IMR-90 (cell line): ENCODE measurements at regions not wholly inside any gene's neighbourhood (a gene's known extent, or its start where the extent isn't known, plus 50 kb on each side); places are given as distances from the start of the nearest gene placed in this dataset.

ENCODE experiments used
- ATAC-seq: fragments of 200-7000 bp; cut with Tn5 transposase; 2 replicates; pipeline ENCODE4 v1.9.1; 2020; ENCODE audit warnings: low read depth, mild to moderate bottlenecking, moderate library complexity
- BruUV-seq: library from RNA; stranded (reverse); fragments of 400-500 nt; replicated peaks from 2 replicates; lab custom pipeline; 2021; lab: Mats Ljungman, UMichigan
- CTCF ChIA-PET: fragments of 300-600 bp; formaldehyde crosslinking; extraction: SDS; loops from one replicate; lab custom pipeline; 2021; ENCODE audit warnings: antibody characterized with exemption; lab: Yijun Ruan, JAX
- POLR2A ChIA-PET: fragments of 300-600 bp; sonication (Branson Sonifier 250); formaldehyde crosslinking; loops from one replicate; lab custom pipeline; 2022; ENCODE audit warnings: antibody characterized with exemption; ENCODE audit not compliant: unreplicated experiment; lab: Charles Lee
- DNase-seq: peaks from one replicate; pipeline ENCODE4 v3.0.0; 2013
- H2AFZ ChIP-seq: replicated peaks from 2 replicates; pipeline ENCODE3; 2013; ENCODE audit warnings: low read length, mild to moderate bottlenecking; ENCODE audit not compliant: poor library complexity
- H2AK5ac ChIP-seq: 2 replicates; pipeline ENCODE4 v1.6.1; 2013; ENCODE audit warnings: low read depth, low read length, inconsistent platforms
- H2AK9ac ChIP-seq: replicated peaks from 2 replicates; pipeline ENCODE3; 2013; ENCODE audit warnings: mild to moderate bottlenecking, low read depth, low read length, moderate library complexity; ENCODE audit not compliant: poor library complexity
- H2BK120ac ChIP-seq: 2 replicates; pipeline ENCODE4 v1.6.1; 2013; ENCODE audit warnings: low read depth, low read length, inconsistent platforms
- H2BK15ac ChIP-seq: 3 replicates; pipeline ENCODE4 v1.6.1; 2013; ENCODE audit warnings: low read depth, low read length, inconsistent platforms
- H2BK20ac ChIP-seq: 2 replicates; pipeline ENCODE4 v1.6.1; 2013; ENCODE audit warnings: low read depth, mild to moderate bottlenecking, inconsistent platforms, low read length, moderate library complexity
- H2BK5ac ChIP-seq: 2 replicates; pipeline ENCODE4 v1.6.1; 2013; ENCODE audit warnings: mild to moderate bottlenecking, low read depth, low read length, inconsistent platforms; ENCODE audit not compliant: poor library complexity, severe bottlenecking
- H3K14ac ChIP-seq: replicated peaks from 2 replicates; pipeline ENCODE4 v1.6.1; 2013; ENCODE audit warnings: low read depth, low read length, inconsistent platforms
- H3K18ac ChIP-seq: 2 replicates; pipeline ENCODE4 v1.6.1; 2013; ENCODE audit warnings: low read depth, low read length, control low read depth
- H3K23ac ChIP-seq: 2 replicates; pipeline ENCODE4 v1.6.1; 2013; ENCODE audit warnings: low read depth, low read length, inconsistent platforms
- H3K27ac ChIP-seq: 2 replicates; pipeline ENCODE4 v1.5.1; 2013; ENCODE audit warnings: mild to moderate bottlenecking, control low read depth, low read length; ENCODE audit not compliant: insufficient read depth
- H3K27me3 ChIP-seq: 2 replicates; pipeline ENCODE4 v1.6.1; 2013; ENCODE audit warnings: low read length; ENCODE audit not compliant: control insufficient read depth, insufficient read depth
- H3K36me3 ChIP-seq: 2 replicates; pipeline ENCODE4 v1.6.1; 2013; ENCODE audit warnings: low read length, mixed read lengths; ENCODE audit not compliant: control insufficient read depth, insufficient read depth
- H3K4ac ChIP-seq: 2 replicates; pipeline ENCODE4 v1.6.1; 2013; ENCODE audit warnings: low read depth, low read length, inconsistent platforms
- H3K4me1 ChIP-seq: 2 replicates; pipeline ENCODE4 v1.6.1; 2013; ENCODE audit warnings: low read length, mixed read lengths; ENCODE audit not compliant: control insufficient read depth, insufficient read depth
- H3K4me2 ChIP-seq: 2 replicates; pipeline ENCODE4 v1.6.1; 2013; ENCODE audit warnings: low read depth, mild to moderate bottlenecking, control low read depth, low read length, moderate library complexity
- H3K4me3 ChIP-seq: 2 replicates; pipeline ENCODE4 v1.5.1; 2013; ENCODE audit warnings: low read depth, mild to moderate bottlenecking, control low read depth, low read length, moderate library complexity; ENCODE audit not compliant: insufficient read depth
- H3K56ac ChIP-seq: 2 replicates; pipeline ENCODE4 v1.6.1; 2013; ENCODE audit warnings: low read length, inconsistent platforms; ENCODE audit not compliant: insufficient read depth; ENCODE audit errors: extremely low read depth
- H3K79me1 ChIP-seq, 2 experiments: 2 replicates each; pipeline ENCODE4 v1.6.1; 2013; ENCODE audit warnings: low read length in 2 of 2, inconsistent platforms in 1 of 2, low read depth in 1 of 2
- H3K9ac ChIP-seq: 2 replicates; pipeline ENCODE4 v1.6.1; 2013; ENCODE audit warnings: low read depth, low read length, control low read depth
- H3K9me1 ChIP-seq: 2 replicates; pipeline ENCODE4 v1.6.1; 2013; ENCODE audit warnings: low read length, inconsistent platforms; ENCODE audit not compliant: insufficient read depth
- H3K9me3 ChIP-seq: 2 replicates; pipeline ENCODE4 v1.6.1; 2013; ENCODE audit warnings: low read length; ENCODE audit not compliant: control insufficient read depth, insufficient read depth
- H4K20me1 ChIP-seq: 2 replicates; pipeline ENCODE4 v1.6.1; 2013; ENCODE audit warnings: low read length, inconsistent platforms; ENCODE audit not compliant: insufficient read depth
- H4K5ac ChIP-seq: 2 replicates; pipeline ENCODE4 v1.6.1; 2013; ENCODE audit warnings: mild to moderate bottlenecking, low read depth, low read length, control low read depth
- H4K8ac ChIP-seq, 2 experiments: 2 replicates each; pipeline ENCODE4 v1.6.1; 2013; ENCODE audit warnings: low read depth in 2 of 2, low read length in 2 of 2, control low read depth in 1 of 2, inconsistent platforms in 1 of 2
- H4K91ac ChIP-seq: 2 replicates; pipeline ENCODE4 v1.6.1; 2013; ENCODE audit warnings: low read depth, low read length, inconsistent platforms; ENCODE audit not compliant: insufficient read depth
- CEBPB ChIP-seq: IDR thresholded peaks from 2 replicates; pipeline ENCODE4 v1.6.1; 2012; ENCODE audit warnings: low read depth, low read length, improper control_type of control experiment
- ELK1 ChIP-seq: fragments of 150-350 bp; IDR thresholded peaks from 2 replicates; pipeline ENCODE4 v1.6.1; 2016; ENCODE audit warnings: low read depth, mild to moderate bottlenecking, low read length, moderate library complexity, borderline replicate concordance
- FOS ChIP-seq: fragments of 150-350 bp; IDR thresholded peaks from 2 replicates; pipeline ENCODE4 v1.6.1; 2016; ENCODE audit warnings: low read depth, low read length
- MAZ ChIP-seq: IDR thresholded peaks from 2 replicates; pipeline ENCODE4 v1.6.1; 2012; ENCODE audit warnings: low read depth, mild to moderate bottlenecking, low read length, improper control_type of control experiment, moderate library complexity, borderline replicate concordance
- MXI1 ChIP-seq: IDR thresholded peaks from 2 replicates; pipeline ENCODE4 v1.6.1; 2012; ENCODE audit warnings: low read depth, mild to moderate bottlenecking, low read length, moderate library complexity, borderline replicate concordance
- NFE2L2 ChIP-seq: fragments of 150-350 bp; IDR thresholded peaks from 2 replicates; pipeline ENCODE4 v1.6.1; 2016; ENCODE audit warnings: low read depth, mild to moderate bottlenecking, low read length
- RAD21 ChIP-seq: IDR thresholded peaks from 2 replicates; pipeline ENCODE4 v1.6.1; 2012; ENCODE audit warnings: low read length, improper control_type of control experiment
- RFX5 ChIP-seq: IDR thresholded peaks from 2 replicates; pipeline ENCODE4 v1.8.0; 2012; ENCODE audit warnings: low read depth, mild to moderate bottlenecking, low read length, moderate library complexity
- SMC3 ChIP-seq: fragments of 150-350 bp; IDR thresholded peaks from 2 replicates; pipeline ENCODE4 v1.6.1; 2016; ENCODE audit warnings: low read depth, mild to moderate bottlenecking, antibody characterized with exemption, low read length, moderate library complexity
- WGBS, 2 experiments: methylation state at CpG; one replicate each; pipeline versions ENCODE4 v1.1.5 to v1.1.7; 2013; ENCODE audit warnings: missing lambda C conversion rate in 2 of 2; ENCODE audit not compliant: insufficient read length in 1 of 2; ENCODE audit errors: extremely low coverage in 2 of 2; 5-methylcytosine and 5-hydroxymethylcytosine counted together
- dilution Hi-C: fragments of 300-500 bp; cut with HindIII; formaldehyde crosslinking; loops from one replicate; pipeline ENCODE4 v1.14.3; 2018; ENCODE audit warnings: low sequenced_read_pairs; ENCODE audit not compliant: unreplicated experiment
- in situ Hi-C: fragments of 300-500 bp; cut with MboI; formaldehyde crosslinking; loops from 3 replicates; pipeline ENCODE4 v1.14.3; 2019; ENCODE audit warnings: low sequenced_read_pairs, inconsistent platforms, mixed read lengths
- intact Hi-C: fragments of 100-400 bp; cut with micrococcal nuclease; formaldehyde crosslinking; loops from 2 replicates; pipeline ENCODE4 v1.10.0; 2022

- BruUV-seq: no TSS peak
- no peak overlapping the region for H2AFZ ChIP-seq
- no peak overlapping the region for H2AK5ac ChIP-seq
- no peaks in the 10 kb centered on the region for H3K9me1 ChIP-seq
- H3K23ac ChIP-seq: no peak overlapping the region
- H3K9ac ChIP-seq: no peak overlapping the region
- H3K27me3 ChIP-seq: no peaks in the 10 kb centered on the region
- H3K18ac ChIP-seq: no peak overlapping the region
- no peak overlapping the region for H2AK9ac ChIP-seq
- H3K4me1 ChIP-seq: no peaks in the 10 kb centered on the region
- no peaks in the 10 kb centered on the region for H3K36me3 ChIP-seq
- WGBS, 2 experiments: no CpG with 5 or more reads among the region's 6 CpGs
- dilution Hi-C loops (no loop called here), in situ Hi-C loops (no loop called here), intact Hi-C loops (no loop called here)
- ATAC-seq (no peak), DNase-seq (no peak)
- H3K56ac ChIP-seq: no peak overlapping the region
- H3K4ac ChIP-seq: no peak overlapping the region
- CTCF ChIA-PET: no interaction called here
- H3K27ac ChIP-seq: no peak overlapping the region
- no peaks in the 10 kb centered on the region for H3K79me1 ChIP-seq
- H4K91ac ChIP-seq: no peak overlapping the region
- no peak overlapping the region for H2BK15ac ChIP-seq
- H4K8ac ChIP-seq: no peak overlapping the region
- no peak overlapping the region for H2BK20ac ChIP-seq
- no peaks in the 10 kb centered on the region for H4K20me1 ChIP-seq
- POLR2A ChIA-PET: no interaction called here
- no peak overlapping the region for H3K4me2 ChIP-seq
- H4K5ac ChIP-seq: no peak overlapping the region
- H2BK120ac ChIP-seq: no peak overlapping the region
- H3K4me3 ChIP-seq: no peak overlapping the region
- TF ChIP-seq RFX5 (no peak), RAD21 (no peak), MAZ (no peak), FOS (no peak), NFE2L2 (no peak), SMC3 (no peak), MXI1 (no peak), ELK1 (no peak), CEBPB (no peak)
- no peak overlapping the region for H2BK5ac ChIP-seq
- 0 out of 2 replicates have a peak, but pooled peaks cover 2% of the 10 kb centered on the region for H3K9me3 ChIP-seq
- H3K14ac ChIP-seq: no peak overlapping the region
Observed at GRCh38 chr5:1974081-1974480, 91.4 kb upstream of the IRX4 start.
